ENCODE measurements at regions not wholly inside any gene's neighbourhood (a gene's known extent, or its start where the extent isn't known, plus 50 kb on each side); places are given as distances from the start of the nearest gene placed in this dataset.

- Histone ChIP-seq H3K36me3 (ENCODE audit: control insufficient read depth, insufficient read depth, low read length) (no peaks in the 10 kb centered on the region), H3K4me1 (ENCODE audit: control insufficient read depth, insufficient read depth, low read length) (peaks cover 2% of the 10 kb centered on the region), H3K9me3 (ENCODE audit: control insufficient read depth, insufficient read depth, low read length) (no peaks in the 10 kb centered on the region), H3K27me3 (ENCODE audit: control insufficient read depth, insufficient read depth, low read length) (no peaks in the 10 kb centered on the region), H3K4me3 (ENCODE audit: low read depth, low read length) (no peak overlapping the region), H3K9ac (ENCODE audit: low read depth, low read length) (no peak overlapping the region)
Measured at GRCh38 chr12:4051596-4051995, 178.4 kb upstream of the PARP11 start.

GRCh38 chr12:4050340-4050739 lies 177.1 kb upstream of the PARP11 start:
- peaks cover 11% of the 10 kb centered on the region for H3K4me1 ChIP-seq (ENCODE audit: control insufficient read depth, insufficient read depth, low read length)
- no peak overlapping the region for H3K4me3 ChIP-seq (ENCODE audit: low read depth, low read length)
- H3K27me3 ChIP-seq (ENCODE audit: control insufficient read depth, insufficient read depth, low read length) = peaks cover 2% of the 10 kb centered on the region
- H3K9ac ChIP-seq (ENCODE audit: low read depth, low read length) = no peak overlapping the region
- no peaks in the 10 kb centered on the region for H3K36me3 ChIP-seq (ENCODE audit: control insufficient read depth, insufficient read depth, low read length)
- H3K9me3 ChIP-seq (ENCODE audit: control insufficient read depth, insufficient read depth, low read length) = no peaks in the 10 kb centered on the region

- Histone ChIP-seq H3K4me1 (ENCODE audit: control insufficient read depth, insufficient read depth, low read length) (peaks cover 11% of the 10 kb centered on the region), H3K27me3 (ENCODE audit: control insufficient read depth, insufficient read depth, low read length) (peaks cover 2% of the 10 kb centered on the region), H3K4me3 (ENCODE audit: low read depth, low read length) (no peak overlapping the region), H3K36me3 (ENCODE audit: control insufficient read depth, insufficient read depth, low read length) (no peaks in the 10 kb centered on the region), H3K9me3 (ENCODE audit: control insufficient read depth, insufficient read depth, low read length) (no peaks in the 10 kb centered on the region), H3K9ac (ENCODE audit: low read depth, low read length) (no peak overlapping the region)
Measured at GRCh38 chr12:4049298-4050080, 176.3 kb upstream of the PARP11 start.

- no peak overlapping the region for H3K9ac ChIP-seq (ENCODE audit: low read depth, low read length)
- no peaks in the 10 kb centered on the region for H3K36me3 ChIP-seq (ENCODE audit: control insufficient read depth, insufficient read depth, low read length)
- H3K27me3 ChIP-seq (ENCODE audit: control insufficient read depth, insufficient read depth, low read length) = peaks cover 2% of the 10 kb centered on the region
- peaks cover 11% of the 10 kb centered on the region for H3K4me1 ChIP-seq (ENCODE audit: control insufficient read depth, insufficient read depth, low read length)
- no peak overlapping the region for H3K4me3 ChIP-seq (ENCODE audit: low read depth, low read length)
- H3K9me3 ChIP-seq (ENCODE audit: control insufficient read depth, insufficient read depth, low read length) = no peaks in the 10 kb centered on the region
Measured at GRCh38 chr12:4047421-4047820, 174.2 kb upstream of the PARP11 start.

GRCh38 chr12:4046495-4046840 lies 173.3 kb upstream of the PARP11 start:
- Histone ChIP-seq H3K36me3 (ENCODE audit: control insufficient read depth, insufficient read depth, low read length) (no peaks in the 10 kb centered on the region), H3K9ac (ENCODE audit: low read depth, low read length) (no peak overlapping the region), H3K9me3 (ENCODE audit: control insufficient read depth, insufficient read depth, low read length) (no peaks in the 10 kb centered on the region), H3K4me3 (ENCODE audit: low read depth, low read length) (no peak overlapping the region), H3K4me1 (ENCODE audit: control insufficient read depth, insufficient read depth, low read length) (peaks cover 11% of the 10 kb centered on the region), H3K27me3 (ENCODE audit: control insufficient read depth, insufficient read depth, low read length) (peaks cover 2% of the 10 kb centered on the region)

GRCh38 chr12:4045786-4046494 lies 172.7 kb upstream of the PARP11 start:
- Histone ChIP-seq H3K36me3 (ENCODE audit: control insufficient read depth, insufficient read depth, low read length) (no peaks in the 10 kb centered on the region), H3K27me3 (ENCODE audit: control insufficient read depth, insufficient read depth, low read length) (peaks cover 2% of the 10 kb centered on the region), H3K4me3 (ENCODE audit: low read depth, low read length) (no peak overlapping the region), H3K9me3 (ENCODE audit: control insufficient read depth, insufficient read depth, low read length) (no peaks in the 10 kb centered on the region), H3K9ac (ENCODE audit: low read depth, low read length) (no peak overlapping the region), H3K4me1 (ENCODE audit: control insufficient read depth, insufficient read depth, low read length) (peaks cover 11% of the 10 kb centered on the region)

GRCh38 chr12:4044736-4045730 lies 171.8 kb upstream of the PARP11 start:
- no peaks in the 10 kb centered on the region for H3K36me3 ChIP-seq (ENCODE audit: control insufficient read depth, insufficient read depth, low read length)
- H3K9me3 ChIP-seq (ENCODE audit: control insufficient read depth, insufficient read depth, low read length) = no peaks in the 10 kb centered on the region
- H3K4me1 ChIP-seq (ENCODE audit: control insufficient read depth, insufficient read depth, low read length) = peaks cover 8% of the 10 kb centered on the region
- peaks cover 2% of the 10 kb centered on the region for H3K27me3 ChIP-seq (ENCODE audit: control insufficient read depth, insufficient read depth, low read length)
- H3K4me3 ChIP-seq (ENCODE audit: low read depth, low read length) = no peak overlapping the region
- no peak overlapping the region for H3K9ac ChIP-seq (ENCODE audit: low read depth, low read length)

- peaks cover 2% of the 10 kb centered on the region for H3K27me3 ChIP-seq (ENCODE audit: control insufficient read depth, insufficient read depth, low read length)
- H3K9ac ChIP-seq (ENCODE audit: low read depth, low read length) = no peak overlapping the region
- no peaks in the 10 kb centered on the region for H3K9me3 ChIP-seq (ENCODE audit: control insufficient read depth, insufficient read depth, low read length)
- peaks cover 8% of the 10 kb centered on the region for H3K4me1 ChIP-seq (ENCODE audit: control insufficient read depth, insufficient read depth, low read length)
- H3K36me3 ChIP-seq (ENCODE audit: control insufficient read depth, insufficient read depth, low read length) = no peaks in the 10 kb centered on the region
- no peak overlapping the region for H3K4me3 ChIP-seq (ENCODE audit: low read depth, low read length)
Measured at GRCh38 chr12:4044101-4044500, 170.9 kb upstream of the PARP11 start.

GRCh38 chr12:4041187-4041885 lies 168.1 kb upstream of the PARP11 start:
- H3K4me1 ChIP-seq (ENCODE audit: control insufficient read depth, insufficient read depth, low read length) = peaks cover 6% of the 10 kb centered on the region
- H3K27me3 ChIP-seq (ENCODE audit: control insufficient read depth, insufficient read depth, low read length) = peaks cover 4% of the 10 kb centered on the region

GRCh38 chr12:4039931-4040330 lies 166.7 kb upstream of the PARP11 start:
- H3K36me3 ChIP-seq (ENCODE audit: control insufficient read depth, insufficient read depth, low read length) = no peaks in the 10 kb centered on the region
- no peak overlapping the region for H3K9ac ChIP-seq (ENCODE audit: low read depth, low read length)
- no peak overlapping the region for H3K4me3 ChIP-seq (ENCODE audit: low read depth, low read length)
- H3K9me3 ChIP-seq (ENCODE audit: control insufficient read depth, insufficient read depth, low read length) = no peaks in the 10 kb centered on the region
- H3K27me3 ChIP-seq (ENCODE audit: control insufficient read depth, insufficient read depth, low read length) = peaks cover 2% of the 10 kb centered on the region
- H3K4me1 ChIP-seq (ENCODE audit: control insufficient read depth, insufficient read depth, low read length) = no peaks in the 10 kb centered on the region

More at GRCh38 chr12:4041187-4041885, 168.1 kb upstream of the PARP11 start:
- Histone ChIP-seq H3K36me3 (ENCODE audit: control insufficient read depth, insufficient read depth, low read length) (no peaks in the 10 kb centered on the region), H3K9ac (ENCODE audit: low read depth, low read length) (no peak overlapping the region), H3K9me3 (ENCODE audit: control insufficient read depth, insufficient read depth, low read length) (no peaks in the 10 kb centered on the region), H3K4me3 (ENCODE audit: low read depth, low read length) (no peak overlapping the region)

- Histone ChIP-seq H3K4me1 (ENCODE audit: control insufficient read depth, insufficient read depth, low read length) (peaks cover 6% of the 10 kb centered on the region), H3K36me3 (ENCODE audit: control insufficient read depth, insufficient read depth, low read length) (no peaks in the 10 kb centered on the region), H3K9me3 (ENCODE audit: control insufficient read depth, insufficient read depth, low read length) (no peaks in the 10 kb centered on the region), H3K9ac (ENCODE audit: low read depth, low read length) (no peak overlapping the region), H3K4me3 (ENCODE audit: low read depth, low read length) (no peak overlapping the region), H3K27me3 (ENCODE audit: control insufficient read depth, insufficient read depth, low read length) (peaks cover 6% of the 10 kb centered on the region)
Measured at GRCh38 chr12:4037747-4038312, 164.6 kb upstream of the PARP11 start.
